Peyer's patch (tissue), 4 donors: ENCODE measurements at regions not wholly inside any gene's neighbourhood (a gene's known extent, or its start where the extent isn't known, plus 50 kb on each side); places are given as distances from the start of the nearest gene placed in this dataset.

Experiments
- CTCF ChIP-seq, 6 experiments: fragments of 450-650 bp in 4 of 6; fragments of 200-600 bp in 2 of 6; sonication (generic) in 1 of 6; IDR thresholded peaks; one replicate each; pipeline ENCODE4 v1.5.1; 2017 to 2019; ENCODE audit warnings: antibody characterized with exemption in 6 of 6, mild to moderate bottlenecking in 3 of 6, moderate library complexity in 1 of 6
- POLR2A ChIP-seq, 2 donors: fragments of 450-650 bp; IDR thresholded peaks; one replicate each; pipeline ENCODE4 v1.5.1; 2017; ENCODE audit warnings: antibody characterized with exemption in 2 of 2, mild to moderate bottlenecking in 2 of 2, moderate library complexity in 2 of 2

- no peak for TF ChIP-seq CTCF (IDR thresholded peaks at IDR 0.05)
- no peak for TF ChIP-seq POLR2A (IDR thresholded peaks at IDR 0.05)
Measured at GRCh38 chr6:73903155-73903554, 207.2 kb downstream of the CD109 start.
